Retinal pigment epithelial cell (primary cell): ENCODE measurements at regions not wholly inside any gene's neighbourhood (a gene's known extent, or its start where the extent isn't known, plus 50 kb on each side); places are given as distances from the start of the nearest gene placed in this dataset.
"Not testable (repeated sequence)": the region's sequence is repeated elsewhere in the genome, so short reads cannot be mapped to it uniquely, and the experiment has no call there.

Experiments used
- DNase-seq: peaks from one replicate; pipeline ENCODE4 v3.0.0-alpha.2; 2010; ENCODE audit warnings: low read depth
- H3K4me3 ChIP-seq: 2 replicates; pipeline ENCODE4 v1.5.1; 2011; ENCODE audit warnings: mild to moderate bottlenecking, low read length, control low read depth, moderate library complexity
- CTCF ChIP-seq: conservative IDR thresholded peaks from 2 replicates; pipeline ENCODE4 v1.5.1; 2011; ENCODE audit warnings: low read depth, low read length, control low read depth, inconsistent platforms

- no peak for DNase-seq
- no peak overlapping the region for H3K4me3 ChIP-seq
- TF ChIP-seq CTCF: no peak
These were observed 62.1 kb downstream of the OTOR start for GRCh38 chr20:16810216-16810615.

GRCh38 chr20:16816192-16816591 is 68.0 kb downstream of the OTOR start:
- TF ChIP-seq CTCF: no peak
- no peak overlapping the region for H3K4me3 ChIP-seq
- DNase-seq: no peak

GRCh38 chr20:16819483-16819882 is 71.3 kb downstream of the OTOR start:
- no peak overlapping the region for H3K4me3 ChIP-seq
- DNase-seq: no peak
- no peak for TF ChIP-seq CTCF

- DNase-seq: no peak
- peak; percentile 94 for TF ChIP-seq CTCF
- H3K4me3 ChIP-seq: no peak overlapping the region
These were observed 73.3 kb downstream of the OTOR start for GRCh38 chr20:16821211-16822089.

- no peak overlapping the region for H3K4me3 ChIP-seq
- TF ChIP-seq CTCF: no peak
- no peak for DNase-seq
These were observed 76.5 kb downstream of the OTOR start for GRCh38 chr20:16824664-16825063.

- TF ChIP-seq CTCF: no peak
- no peak overlapping the region for H3K4me3 ChIP-seq
- no peak for DNase-seq
These were observed 80.6 kb downstream of the OTOR start for GRCh38 chr20:16828666-16829305.

GRCh38 chr20:16835690-16836089 is 87.5 kb downstream of the OTOR start:
- not testable (repeated sequence) for H3K4me3 ChIP-seq, DNase-seq
